PC-9 (cell line): ENCODE measurements at regions not wholly inside any gene's neighbourhood (a gene's known extent, or its start where the extent isn't known, plus 50 kb on each side); places are given as distances from the start of the nearest gene placed in this dataset.

Experiments
- CTCF ChIP-seq: fragments of 200-600 bp; sonication (generic); conservative IDR thresholded peaks from 2 replicates; pipeline ENCODE4 v1.6.1; 2017; ENCODE audit warnings: mixed run types, antibody characterized with exemption, mild to moderate bottlenecking, moderate library complexity
- EZH2 ChIP-seq: fragments of 200-600 bp; sonication (generic); IDR thresholded peaks from 2 replicates; pipeline ENCODE4 v1.8.0; 2017; ENCODE audit warnings: antibody characterized with exemption, low read depth

DNA sequence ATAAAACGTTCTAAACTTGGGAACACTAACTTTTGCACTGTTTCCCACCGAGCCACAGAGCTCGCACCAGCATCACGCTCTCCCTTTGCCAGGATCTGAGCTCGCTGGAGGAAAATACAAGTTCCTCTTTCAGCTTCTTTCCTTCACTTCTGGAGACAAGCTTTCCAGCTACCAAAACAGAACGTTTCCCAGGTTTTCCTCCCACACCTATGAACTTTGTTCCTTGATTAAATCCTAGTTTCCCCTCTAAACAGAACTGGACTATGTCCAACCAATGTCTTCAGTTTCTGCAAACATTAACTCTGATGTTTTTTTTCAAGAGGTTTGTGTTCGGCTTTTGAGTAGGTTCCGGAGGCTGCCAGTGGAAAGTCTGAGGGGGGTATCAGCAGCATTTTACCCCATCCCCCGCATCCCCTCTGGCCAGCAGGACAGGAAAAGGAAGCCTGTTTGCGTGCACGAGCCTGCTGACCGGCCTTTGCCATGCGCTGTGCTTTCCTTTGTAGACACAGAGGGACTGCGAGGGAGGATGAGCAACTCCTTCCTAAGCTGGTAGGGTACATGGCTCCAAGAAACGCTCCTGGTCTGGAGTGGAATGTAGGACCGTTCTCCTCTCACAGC lies 135.5 kb downstream of the LY86 start:
- no peak for TF ChIP-seq CTCF
- no peak for TF ChIP-seq EZH2
